IMR-90 (cell line): ENCODE measurements at regions not wholly inside any gene's neighbourhood (a gene's known extent, or its start where the extent isn't known, plus 50 kb on each side); places are given as distances from the start of the nearest gene placed in this dataset.

Experiments used
- ATAC-seq: fragments of 200-7000 bp; cut with Tn5 transposase; 2 replicates; pipeline ENCODE4 v1.9.1; 2020; ENCODE audit warnings: low read depth, mild to moderate bottlenecking, moderate library complexity
- BruUV-seq: library from RNA; stranded (reverse); fragments of 400-500 nt; replicated peaks from 2 replicates; lab custom pipeline; 2021; lab: Mats Ljungman, UMichigan
- CTCF ChIA-PET: fragments of 300-600 bp; formaldehyde crosslinking; extraction: SDS; loops from one replicate; lab custom pipeline; 2021; ENCODE audit warnings: antibody characterized with exemption; lab: Yijun Ruan, JAX
- POLR2A ChIA-PET: fragments of 300-600 bp; sonication (Branson Sonifier 250); formaldehyde crosslinking; loops from one replicate; lab custom pipeline; 2022; ENCODE audit warnings: antibody characterized with exemption; ENCODE audit not compliant: unreplicated experiment; lab: Charles Lee
- DNase-seq: peaks from one replicate; pipeline ENCODE4 v3.0.0; 2013
- H2AFZ ChIP-seq: replicated peaks from 2 replicates; pipeline ENCODE3; 2013; ENCODE audit warnings: low read length, mild to moderate bottlenecking; ENCODE audit not compliant: poor library complexity
- H2AK5ac ChIP-seq: 2 replicates; pipeline ENCODE4 v1.6.1; 2013; ENCODE audit warnings: low read depth, low read length, inconsistent platforms
- H2AK9ac ChIP-seq: replicated peaks from 2 replicates; pipeline ENCODE3; 2013; ENCODE audit warnings: mild to moderate bottlenecking, low read depth, low read length, moderate library complexity; ENCODE audit not compliant: poor library complexity
- H2BK120ac ChIP-seq: 2 replicates; pipeline ENCODE4 v1.6.1; 2013; ENCODE audit warnings: low read depth, low read length, inconsistent platforms
- H2BK15ac ChIP-seq: 3 replicates; pipeline ENCODE4 v1.6.1; 2013; ENCODE audit warnings: low read depth, low read length, inconsistent platforms
- H2BK20ac ChIP-seq: 2 replicates; pipeline ENCODE4 v1.6.1; 2013; ENCODE audit warnings: low read depth, mild to moderate bottlenecking, inconsistent platforms, low read length, moderate library complexity
- H2BK5ac ChIP-seq: 2 replicates; pipeline ENCODE4 v1.6.1; 2013; ENCODE audit warnings: mild to moderate bottlenecking, low read depth, low read length, inconsistent platforms; ENCODE audit not compliant: poor library complexity, severe bottlenecking
- H3K14ac ChIP-seq: replicated peaks from 2 replicates; pipeline ENCODE4 v1.6.1; 2013; ENCODE audit warnings: low read depth, low read length, inconsistent platforms
- H3K18ac ChIP-seq: 2 replicates; pipeline ENCODE4 v1.6.1; 2013; ENCODE audit warnings: low read depth, low read length, control low read depth
- H3K23ac ChIP-seq: 2 replicates; pipeline ENCODE4 v1.6.1; 2013; ENCODE audit warnings: low read depth, low read length, inconsistent platforms
- H3K27ac ChIP-seq: 2 replicates; pipeline ENCODE4 v1.5.1; 2013; ENCODE audit warnings: mild to moderate bottlenecking, control low read depth, low read length; ENCODE audit not compliant: insufficient read depth
- H3K27me3 ChIP-seq: 2 replicates; pipeline ENCODE4 v1.6.1; 2013; ENCODE audit warnings: low read length; ENCODE audit not compliant: control insufficient read depth, insufficient read depth
- H3K36me3 ChIP-seq: 2 replicates; pipeline ENCODE4 v1.6.1; 2013; ENCODE audit warnings: low read length, mixed read lengths; ENCODE audit not compliant: control insufficient read depth, insufficient read depth
- H3K4ac ChIP-seq: 2 replicates; pipeline ENCODE4 v1.6.1; 2013; ENCODE audit warnings: low read depth, low read length, inconsistent platforms
- H3K4me1 ChIP-seq: 2 replicates; pipeline ENCODE4 v1.6.1; 2013; ENCODE audit warnings: low read length, mixed read lengths; ENCODE audit not compliant: control insufficient read depth, insufficient read depth
- H3K4me2 ChIP-seq: 2 replicates; pipeline ENCODE4 v1.6.1; 2013; ENCODE audit warnings: low read depth, mild to moderate bottlenecking, control low read depth, low read length, moderate library complexity
- H3K4me3 ChIP-seq: 2 replicates; pipeline ENCODE4 v1.5.1; 2013; ENCODE audit warnings: low read depth, mild to moderate bottlenecking, control low read depth, low read length, moderate library complexity; ENCODE audit not compliant: insufficient read depth
- H3K56ac ChIP-seq: 2 replicates; pipeline ENCODE4 v1.6.1; 2013; ENCODE audit warnings: low read length, inconsistent platforms; ENCODE audit not compliant: insufficient read depth; ENCODE audit errors: extremely low read depth
- H3K79me1 ChIP-seq, 2 experiments: 2 replicates each; pipeline ENCODE4 v1.6.1; 2013; ENCODE audit warnings: low read length in 2 of 2, inconsistent platforms in 1 of 2, low read depth in 1 of 2
- H3K9ac ChIP-seq: 2 replicates; pipeline ENCODE4 v1.6.1; 2013; ENCODE audit warnings: low read depth, low read length, control low read depth
- H3K9me1 ChIP-seq: 2 replicates; pipeline ENCODE4 v1.6.1; 2013; ENCODE audit warnings: low read length, inconsistent platforms; ENCODE audit not compliant: insufficient read depth
- H3K9me3 ChIP-seq: 2 replicates; pipeline ENCODE4 v1.6.1; 2013; ENCODE audit warnings: low read length; ENCODE audit not compliant: control insufficient read depth, insufficient read depth
- H4K20me1 ChIP-seq: 2 replicates; pipeline ENCODE4 v1.6.1; 2013; ENCODE audit warnings: low read length, inconsistent platforms; ENCODE audit not compliant: insufficient read depth
- H4K5ac ChIP-seq: 2 replicates; pipeline ENCODE4 v1.6.1; 2013; ENCODE audit warnings: mild to moderate bottlenecking, low read depth, low read length, control low read depth
- H4K8ac ChIP-seq, 2 experiments: 2 replicates each; pipeline ENCODE4 v1.6.1; 2013; ENCODE audit warnings: low read depth in 2 of 2, low read length in 2 of 2, control low read depth in 1 of 2, inconsistent platforms in 1 of 2
- H4K91ac ChIP-seq: 2 replicates; pipeline ENCODE4 v1.6.1; 2013; ENCODE audit warnings: low read depth, low read length, inconsistent platforms; ENCODE audit not compliant: insufficient read depth
- BHLHE40 ChIP-seq: fragments of 150-350 bp; IDR thresholded peaks from 2 replicates; pipeline ENCODE4 v1.6.1; 2016; ENCODE audit warnings: mild to moderate bottlenecking, low read depth, low read length
- CEBPB ChIP-seq: IDR thresholded peaks from 2 replicates; pipeline ENCODE4 v1.6.1; 2012; ENCODE audit warnings: low read depth, low read length, improper control_type of control experiment
- CHD1 ChIP-seq: IDR thresholded peaks from 2 replicates; pipeline ENCODE4 v1.6.1; 2012; ENCODE audit warnings: low read depth, low read length, improper control_type of control experiment
- FOS ChIP-seq: fragments of 150-350 bp; IDR thresholded peaks from 2 replicates; pipeline ENCODE4 v1.6.1; 2016; ENCODE audit warnings: low read depth, low read length
- MAFK ChIP-seq: IDR thresholded peaks from 2 replicates; pipeline ENCODE4 v1.6.1; 2012; ENCODE audit warnings: low read depth, low read length, improper control_type of control experiment
- MAZ ChIP-seq: IDR thresholded peaks from 2 replicates; pipeline ENCODE4 v1.6.1; 2012; ENCODE audit warnings: low read depth, mild to moderate bottlenecking, low read length, improper control_type of control experiment, moderate library complexity, borderline replicate concordance
- MXI1 ChIP-seq: IDR thresholded peaks from 2 replicates; pipeline ENCODE4 v1.6.1; 2012; ENCODE audit warnings: low read depth, mild to moderate bottlenecking, low read length, moderate library complexity, borderline replicate concordance
- NFE2L2 ChIP-seq: fragments of 150-350 bp; IDR thresholded peaks from 2 replicates; pipeline ENCODE4 v1.6.1; 2016; ENCODE audit warnings: low read depth, mild to moderate bottlenecking, low read length
- POLR2A ChIP-seq: IDR thresholded peaks from 2 replicates; pipeline ENCODE4 v1.6.1; 2012; ENCODE audit warnings: mild to moderate bottlenecking, low read depth, low read length
- RAD21 ChIP-seq: IDR thresholded peaks from 2 replicates; pipeline ENCODE4 v1.6.1; 2012; ENCODE audit warnings: low read length, improper control_type of control experiment
- RCOR1 ChIP-seq: IDR thresholded peaks from 2 replicates; pipeline ENCODE4 v1.6.1; 2012; ENCODE audit warnings: mild to moderate bottlenecking, low read length, improper control_type of control experiment; ENCODE audit not compliant: insufficient replicate concordance
- RFX5 ChIP-seq: IDR thresholded peaks from 2 replicates; pipeline ENCODE4 v1.8.0; 2012; ENCODE audit warnings: low read depth, mild to moderate bottlenecking, low read length, moderate library complexity
- SMC3 ChIP-seq: fragments of 150-350 bp; IDR thresholded peaks from 2 replicates; pipeline ENCODE4 v1.6.1; 2016; ENCODE audit warnings: low read depth, mild to moderate bottlenecking, antibody characterized with exemption, low read length, moderate library complexity
- USF2 ChIP-seq: fragments of 150-350 bp; IDR thresholded peaks from 2 replicates; pipeline ENCODE4 v1.6.1; 2017; ENCODE audit warnings: mild to moderate bottlenecking, antibody characterized with exemption, low read length, low read depth
- whole genome bisulfite sequencing, 2 experiments: methylation state at CpG; one replicate each; pipeline versions ENCODE4 v1.1.5 to v1.1.7; 2013; ENCODE audit warnings: missing lambda C conversion rate in 2 of 2; ENCODE audit not compliant: insufficient read length in 1 of 2; ENCODE audit errors: extremely low coverage in 2 of 2; 5-methylcytosine and 5-hydroxymethylcytosine counted together
- dilution Hi-C: fragments of 300-500 bp; cut with HindIII; formaldehyde crosslinking; loops from one replicate; pipeline ENCODE4 v1.14.3; 2018; ENCODE audit warnings: low sequenced_read_pairs; ENCODE audit not compliant: unreplicated experiment
- in situ Hi-C: fragments of 300-500 bp; cut with MboI; formaldehyde crosslinking; loops from 3 replicates; pipeline ENCODE4 v1.14.3; 2019; ENCODE audit warnings: low sequenced_read_pairs, inconsistent platforms, mixed read lengths
- intact Hi-C: fragments of 100-400 bp; cut with micrococcal nuclease; formaldehyde crosslinking; loops from 2 replicates; pipeline ENCODE4 v1.10.0; 2022
- TF ChIP-seq, protein P1 (sequence below): conservative IDR thresholded peaks from 2 replicates; pipeline ENCODE4 v1.5.1; 2012; ENCODE audit warnings: mild to moderate bottlenecking, low read depth, low read length, improper control_type of control experiment
- TF ChIP-seq, protein P2 (sequence below): fragments of 150-350 bp; IDR thresholded peaks from 2 replicates; pipeline ENCODE4 v1.6.1; 2016; ENCODE audit warnings: low read depth, mild to moderate bottlenecking, low read length, moderate library complexity, borderline replicate concordance

DNA sequence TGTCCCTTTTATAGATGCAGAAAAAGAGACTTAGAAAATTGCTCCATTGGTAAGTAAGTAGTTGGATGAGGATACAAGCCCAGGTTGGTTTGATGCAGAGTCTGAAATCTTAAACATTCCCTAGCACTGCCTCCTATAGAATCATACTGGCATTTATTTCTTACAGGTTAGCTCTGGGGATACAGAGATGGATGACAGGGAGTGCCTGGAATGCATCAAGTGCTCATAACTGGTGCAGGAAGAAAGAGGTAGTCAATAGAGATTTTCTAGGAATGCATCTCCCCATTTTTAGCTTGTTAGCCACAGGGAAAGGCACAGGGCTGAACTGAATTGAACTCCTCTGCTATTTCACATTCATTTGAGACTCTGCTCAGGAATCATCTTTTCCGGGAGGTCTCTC lies 269.0 kb upstream of the USP24 start (continued):
- TF ChIP-seq, protein P1, sequence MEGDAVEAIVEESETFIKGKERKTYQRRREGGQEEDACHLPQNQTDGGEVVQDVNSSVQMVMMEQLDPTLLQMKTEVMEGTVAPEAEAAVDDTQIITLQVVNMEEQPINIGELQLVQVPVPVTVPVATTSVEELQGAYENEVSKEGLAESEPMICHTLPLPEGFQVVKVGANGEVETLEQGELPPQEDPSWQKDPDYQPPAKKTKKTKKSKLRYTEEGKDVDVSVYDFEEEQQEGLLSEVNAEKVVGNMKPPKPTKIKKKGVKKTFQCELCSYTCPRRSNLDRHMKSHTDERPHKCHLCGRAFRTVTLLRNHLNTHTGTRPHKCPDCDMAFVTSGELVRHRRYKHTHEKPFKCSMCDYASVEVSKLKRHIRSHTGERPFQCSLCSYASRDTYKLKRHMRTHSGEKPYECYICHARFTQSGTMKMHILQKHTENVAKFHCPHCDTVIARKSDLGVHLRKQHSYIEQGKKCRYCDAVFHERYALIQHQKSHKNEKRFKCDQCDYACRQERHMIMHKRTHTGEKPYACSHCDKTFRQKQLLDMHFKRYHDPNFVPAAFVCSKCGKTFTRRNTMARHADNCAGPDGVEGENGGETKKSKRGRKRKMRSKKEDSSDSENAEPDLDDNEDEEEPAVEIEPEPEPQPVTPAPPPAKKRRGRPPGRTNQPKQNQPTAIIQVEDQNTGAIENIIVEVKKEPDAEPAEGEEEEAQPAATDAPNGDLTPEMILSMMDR = no peak

DNA sequence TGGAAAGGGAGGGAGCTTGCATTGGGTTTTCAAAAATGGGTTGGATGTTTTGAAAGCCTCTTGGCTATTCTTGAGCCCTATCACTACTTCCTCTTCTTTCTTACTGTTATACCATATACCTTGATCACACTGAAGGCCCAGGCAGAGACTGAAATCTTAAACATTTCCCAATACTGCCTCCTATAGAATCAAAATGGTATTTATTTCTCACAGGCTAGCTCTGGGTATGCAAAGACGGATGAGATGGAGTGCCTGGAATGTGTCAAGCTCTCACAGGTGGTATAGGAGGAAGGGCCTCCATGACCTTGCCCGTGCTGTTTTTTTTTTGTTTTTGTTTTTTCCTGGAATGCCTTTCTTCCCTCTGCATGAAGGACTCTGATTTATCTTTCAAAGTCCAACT lies 268.4 kb upstream of the USP24 start:
- no peak overlapping the region for H2AK9ac ChIP-seq
- H3K14ac ChIP-seq = no peak overlapping the region
- no peak overlapping the region for H3K9ac ChIP-seq
- no peak for DNase-seq
- 0 out of 2 replicates have a peak overlapping the region, but pooled peaks have one; percentile 9 for H4K91ac ChIP-seq
- no CpG with 5 or more reads among the region's 2 CpGs for WGBS, 2 experiments
- H2BK15ac ChIP-seq = no peak overlapping the region
- no peak overlapping the region for H3K56ac ChIP-seq
- no peak overlapping the region for H3K4ac ChIP-seq
- H3K36me3 ChIP-seq = no peaks in the 10 kb centered on the region
- no peak overlapping the region for H2AFZ ChIP-seq
- H2BK120ac ChIP-seq = no peak overlapping the region
- H3K23ac ChIP-seq = no peak overlapping the region
- no peaks in the 10 kb centered on the region for H3K27me3 ChIP-seq
- dilution Hi-C loops (no loop called here), intact Hi-C loops (no loop called here), in situ Hi-C loops (no loop called here)
- no peaks in the 10 kb centered on the region for H3K9me3 ChIP-seq
- H3K9me1 ChIP-seq = no peaks in the 10 kb centered on the region
- H2AK5ac ChIP-seq = no peak overlapping the region
- no peak overlapping the region for H2BK20ac ChIP-seq
- ATAC-seq = no peak
- no peaks in the 10 kb centered on the region for H4K20me1 ChIP-seq
- no peak overlapping the region for H3K18ac ChIP-seq
- BruUV-seq = no TSS peak
- no peak overlapping the region for H4K5ac ChIP-seq
- peaks cover 2% of the 10 kb centered on the region for H3K4me1 ChIP-seq
- H3K27ac ChIP-seq = no peak overlapping the region
- POLR2A ChIA-PET = no interaction called here
- no peak overlapping the region for H2BK5ac ChIP-seq
- H4K8ac ChIP-seq = no peak overlapping the region
- CTCF ChIA-PET = interaction anchor here (1.0 to 1.2 kb wide), 2 partner anchors 30 to 1102 kb away, joined by 3 to 5 read pairs; no protein-coding TSS in a partner anchor
- H3K79me1 ChIP-seq = no peaks in the 10 kb centered on the region
- no peak overlapping the region for H3K4me3 ChIP-seq
- H3K4me2 ChIP-seq = no peak overlapping the region
- no peak for TF ChIP-seq CEBPB
- no peak for TF ChIP-seq RAD21
- no peak for TF ChIP-seq POLR2A
- TF ChIP-seq MAZ = no peak
- no peak for TF ChIP-seq SMC3
- TF ChIP-seq RFX5 = no peak
- TF ChIP-seq FOS = no peak
- TF ChIP-seq USF2 = no peak
- no peak for TF ChIP-seq RCOR1
- no peak for TF ChIP-seq NFE2L2
- no peak for TF ChIP-seq CHD1
- no peak for TF ChIP-seq MXI1
- TF ChIP-seq, protein P2, sequence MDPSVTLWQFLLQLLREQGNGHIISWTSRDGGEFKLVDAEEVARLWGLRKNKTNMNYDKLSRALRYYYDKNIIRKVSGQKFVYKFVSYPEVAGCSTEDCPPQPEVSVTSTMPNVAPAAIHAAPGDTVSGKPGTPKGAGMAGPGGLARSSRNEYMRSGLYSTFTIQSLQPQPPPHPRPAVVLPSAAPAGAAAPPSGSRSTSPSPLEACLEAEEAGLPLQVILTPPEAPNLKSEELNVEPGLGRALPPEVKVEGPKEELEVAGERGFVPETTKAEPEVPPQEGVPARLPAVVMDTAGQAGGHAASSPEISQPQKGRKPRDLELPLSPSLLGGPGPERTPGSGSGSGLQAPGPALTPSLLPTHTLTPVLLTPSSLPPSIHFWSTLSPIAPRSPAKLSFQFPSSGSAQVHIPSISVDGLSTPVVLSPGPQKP = no peak
- no peak for TF ChIP-seq MAFK
- no peak for TF ChIP-seq BHLHE40
